SK-N-MC (cell line): ENCODE measurements at regions not wholly inside any gene's neighbourhood (a gene's known extent, or its start where the extent isn't known, plus 50 kb on each side); places are given as distances from the start of the nearest gene placed in this dataset.

Source experiments
- EZH2 ChIP-seq: fragments of 200-600 bp; sonication (generic); IDR thresholded peaks from one replicate; pipeline ENCODE4 v1.6.1; 2017; ENCODE audit warnings: antibody characterized with exemption
- POLR2AphosphoS5 ChIP-seq: IDR thresholded peaks from 2 replicates; pipeline ENCODE4 v1.6.1; 2012; ENCODE audit warnings: mild to moderate bottlenecking, low read depth, low read length, borderline replicate concordance

DNA sequence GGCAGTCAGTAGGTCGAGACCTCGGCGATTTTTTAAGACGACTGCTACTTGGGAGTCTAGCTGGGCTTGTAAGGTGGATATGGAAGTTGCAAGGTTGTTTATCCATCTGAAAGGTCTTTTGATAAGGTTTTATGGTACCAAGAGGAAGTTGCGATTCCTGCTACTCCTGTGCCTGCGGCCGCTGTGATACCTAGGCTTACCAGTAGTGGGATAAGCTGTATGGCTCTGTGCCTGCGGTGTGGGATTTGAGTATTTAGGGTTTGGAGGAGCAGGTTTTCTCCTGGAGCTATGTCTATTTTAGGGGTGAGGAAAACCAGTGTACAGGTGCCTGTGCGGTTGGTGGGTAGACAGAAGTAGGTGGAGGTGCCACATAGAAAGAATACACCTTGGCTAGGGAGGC lies 1059.8 kb downstream of the SI start:
- no peak for TF ChIP-seq POLR2AphosphoS5
- TF ChIP-seq EZH2 = no peak
